ENCODE measurements at regions not wholly inside any gene's neighbourhood (a gene's known extent, or its start where the extent isn't known, plus 50 kb on each side); places are given as distances from the start of the nearest gene placed in this dataset.
"Not testable (repeated sequence)": the region's sequence is repeated elsewhere in the genome, so short reads cannot be mapped to it uniquely, and the experiment has no call there.

- peak; percentile 29 for DNase-seq
These were observed 50.7 kb upstream of the TAC4 start for GRCh38 chr17:49898366-49899190.

- peak; percentile 75 for DNase-seq
These were observed 51.3 kb upstream of the TAC4 start for GRCh38 chr17:49899191-49899485.

- DNase-seq = no peak
These were observed 51.7 kb upstream of the TAC4 start for GRCh38 chr17:49899588-49899987.

GRCh38 chr17:49900801-49901200, 52.9 kb upstream of the TAC4 start:
- not testable (repeated sequence) for DNase-seq

GRCh38 chr17:49901460-49902331, 53.8 kb upstream of the TAC4 start:
- DNase-seq = peak; percentile 86

- DNase-seq = no peak
These were observed 55.7 kb upstream of the TAC4 start for GRCh38 chr17:49903523-49903922.

GRCh38 chr17:49904893-49905292, 57.0 kb upstream of the TAC4 start:
- DNase-seq = no peak

GRCh38 chr17:49906531-49907136, 58.8 kb upstream of the TAC4 start:
- peak; percentile 42 for DNase-seq

GRCh38 chr17:49907279-49907678, 59.4 kb upstream of the TAC4 start:
- peak; percentile 43 for DNase-seq

- peak; percentile 53 for DNase-seq
These were observed 59.9 kb upstream of the DLX4 start for GRCh38 chr17:49908782-49909714.

- peak; percentile 77 for DNase-seq
These were observed 58.7 kb upstream of the DLX4 start for GRCh38 chr17:49910094-49910857.

- peak; percentile 69 for DNase-seq
These were observed 58.2 kb upstream of the DLX4 start for GRCh38 chr17:49910858-49911204.

GRCh38 chr17:49911719-49912118, 57.3 kb upstream of the DLX4 start:
- DNase-seq = no peak

- peak; percentile 60 for DNase-seq
These were observed 55.5 kb upstream of the DLX4 start for GRCh38 chr17:49913226-49914095.

- peak; percentile 99 for DNase-seq
These were observed 54.9 kb upstream of the DLX4 start for GRCh38 chr17:49914096-49914490.

GRCh38 chr17:49914664-49915063, 54.3 kb upstream of the DLX4 start:
- peak; percentile 84 for DNase-seq

- peak; percentile 44 for DNase-seq
These were observed 53.7 kb upstream of the DLX4 start for GRCh38 chr17:49915260-49915659.

- no peak for DNase-seq
These were observed 53.3 kb upstream of the DLX4 start for GRCh38 chr17:49915670-49916069.

- no peak for DNase-seq
These were observed 52.0 kb upstream of the DLX4 start for GRCh38 chr17:49916854-49917515.

GRCh38 chr17:49918591-49918990, 50.4 kb upstream of the DLX4 start:
- no peak for DNase-seq

Data from NCI-H69 (cell line).